WTC11 (cell line): ENCODE measurements at regions not wholly inside any gene's neighbourhood (a gene's known extent, or its start where the extent isn't known, plus 50 kb on each side); places are given as distances from the start of the nearest gene placed in this dataset.

Experiments
- ATAC-seq: fragments of 200-7000 bp; cut with Tn5 transposase; 2 replicates; pipeline ENCODE4 v1.10.0; 2021; ENCODE audit warnings: mild to moderate bottlenecking, moderate library complexity
- CTCF ChIA-PET: fragments of 300-600 bp; sonication (Branson Sonifier 250); formaldehyde crosslinking; loops from one replicate; lab custom pipeline; 2021; ENCODE audit warnings: antibody characterized with exemption; lab: Charles Lee
- POLR2A ChIA-PET: fragments of 350-600 bp; sonication (Branson Sonifier 250); formaldehyde crosslinking; loops from one replicate; lab custom pipeline; 2021; ENCODE audit warnings: antibody characterized with exemption; lab: Charles Lee
- DNase-seq: peaks from one replicate; pipeline ENCODE4 v3.0.0; 2021; ENCODE audit warnings: low spot score
- H3K27ac Mint-ChIP-seq: 2 replicates; pipeline ENCODE4 v1.8.0; 2021; ENCODE audit warnings: mixed read lengths
- H3K27me3 Mint-ChIP-seq: 2 replicates; pipeline ENCODE4 v1.8.0; 2021; ENCODE audit warnings: low read depth, mild to moderate bottlenecking, moderate library complexity, mixed read lengths
- H3K36me3 Mint-ChIP-seq: 2 replicates; pipeline ENCODE4 v1.8.0; 2021; ENCODE audit warnings: mixed read lengths
- H3K4me1 Mint-ChIP-seq: 2 replicates; pipeline ENCODE4 v1.8.0; 2022; ENCODE audit warnings: mixed read lengths
- H3K4me3 Mint-ChIP-seq: 2 replicates; pipeline ENCODE4 v1.8.0; 2021; ENCODE audit warnings: mild to moderate bottlenecking, moderate library complexity, mixed read lengths
- H3K9me3 Mint-ChIP-seq: 2 replicates; pipeline ENCODE4 v1.8.0; 2021; ENCODE audit warnings: mixed read lengths
- GTF2I ChIP-seq: fragments of 250-450 bp; sonication (Bioruptor Pico); conservative IDR thresholded peaks from 2 replicates; pipeline ENCODE4 v1.4.0; 2021; ENCODE audit warnings: mild to moderate bottlenecking
- NFYB ChIP-seq: sonication (generic); formaldehyde crosslinking; conservative IDR thresholded peaks from 2 replicates; pipeline ENCODE4 v1.8.0; 2022; ENCODE audit warnings: low read depth, missing genetic modification reagents
- OVOL2 ChIP-seq: fragments of 250-450 bp; sonication (Bioruptor Pico); IDR thresholded peaks from 2 replicates; pipeline ENCODE4 v1.9.0; 2021; ENCODE audit warnings: mild to moderate bottlenecking, borderline replicate concordance
- PRRX2 ChIP-seq: fragments of 250-450 bp; sonication (Bioruptor Pico); IDR thresholded peaks from 2 replicates; pipeline ENCODE4 v1.8.0; 2021; ENCODE audit warnings: mild to moderate bottlenecking
- SMAD4 ChIP-seq: sonication (generic); formaldehyde crosslinking; IDR thresholded peaks from 2 replicates; pipeline ENCODE4 v1.8.0; 2022; ENCODE audit warnings: mild to moderate bottlenecking, missing genetic modification reagents
- ZBTB21 ChIP-seq: sonication (generic); formaldehyde crosslinking; IDR thresholded peaks from 2 replicates; pipeline ENCODE4 v1.8.1; 2023; ENCODE audit warnings: mild to moderate bottlenecking, missing genetic modification reagents, borderline replicate concordance
- ZNF219 ChIP-seq: sonication (generic); formaldehyde crosslinking; IDR thresholded peaks from 2 replicates; pipeline ENCODE4 v1.8.0; 2023; ENCODE audit warnings: missing genetic modification reagents, mild to moderate bottlenecking, borderline replicate concordance
- ZNF317 ChIP-seq: sonication (generic); formaldehyde crosslinking; IDR thresholded peaks from 2 replicates; pipeline ENCODE4 v1.8.1; 2023; ENCODE audit warnings: low read depth, mild to moderate bottlenecking, moderate library complexity, missing genetic modification reagents, borderline replicate concordance
- ZNF396 ChIP-seq: fragments of 250-450 bp; sonication (Bioruptor Pico); IDR thresholded peaks from 2 replicates; pipeline ENCODE4 v1.8.0; 2021; ENCODE audit warnings: mild to moderate bottlenecking, moderate library complexity, borderline replicate concordance
- ZNF423 ChIP-seq: fragments of 250-450 bp; sonication (Bioruptor Pico); IDR thresholded peaks from 2 replicates; pipeline ENCODE4 v2.1.2; 2022; ENCODE audit warnings: mild to moderate bottlenecking, moderate library complexity
- TF ChIP-seq, protein P1 (sequence below): sonication (generic); formaldehyde crosslinking; IDR thresholded peaks from 2 replicates; pipeline ENCODE4 v1.8.0; 2023; ENCODE audit warnings: missing genetic modification reagents, mild to moderate bottlenecking, borderline replicate concordance
- TF ChIP-seq, protein P2 (sequence below): sonication (generic); formaldehyde crosslinking; IDR thresholded peaks from 2 replicates; pipeline ENCODE4 v1.8.1; 2023; ENCODE audit warnings: mild to moderate bottlenecking, moderate library complexity, missing genetic modification reagents
- TF ChIP-seq, protein P3 (sequence below): fragments of 250-450 bp; sonication (Bioruptor Pico); IDR thresholded peaks from 2 replicates; pipeline ENCODE4 v1.8.0; 2021; ENCODE audit warnings: mild to moderate bottlenecking
- TF ChIP-seq, protein P4 (sequence below): sonication (generic); formaldehyde crosslinking; IDR thresholded peaks from 2 replicates; pipeline ENCODE4 v1.8.0; 2022; ENCODE audit warnings: mild to moderate bottlenecking, missing genetic modification reagents
- TF ChIP-seq, protein P5 (sequence below): sonication (generic); formaldehyde crosslinking; conservative IDR thresholded peaks from 2 replicates; pipeline ENCODE4 v1.8.1; 2023; ENCODE audit warnings: mild to moderate bottlenecking, low read depth, missing genetic modification reagents, moderate library complexity

DNA sequence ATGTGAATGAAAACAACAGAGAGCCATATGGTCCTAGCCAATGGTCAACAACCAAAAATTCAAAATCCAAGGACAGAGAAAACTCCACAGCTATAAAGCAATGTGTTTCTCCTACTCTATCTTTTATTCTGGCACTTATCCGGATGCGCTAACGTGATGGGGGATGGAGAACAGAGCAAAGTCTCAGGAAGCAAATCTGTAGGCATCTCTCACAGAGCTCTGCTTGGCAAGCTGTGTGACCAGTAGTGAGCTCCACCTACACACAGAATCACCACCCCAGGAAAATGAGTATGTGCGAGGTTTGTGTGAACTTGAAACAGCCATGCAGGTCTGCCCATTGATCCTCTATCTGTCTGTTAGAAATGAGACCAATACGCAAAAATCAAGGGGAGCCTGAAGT lies 584.3 kb downstream of the BCL11A start:
- ChIA-PET POLR2A (no interaction called here), CTCF (no interaction called here)
- H3K27me3 Mint-ChIP-seq: no peaks in the 10 kb centered on the region
- DNase-seq: no peak
- no peaks in the 10 kb centered on the region for H3K36me3 Mint-ChIP-seq
- ATAC-seq: no peak
- H3K4me3 Mint-ChIP-seq: no peak overlapping the region
- no peak overlapping the region for H3K27ac Mint-ChIP-seq
- H3K4me1 Mint-ChIP-seq: no peaks in the 10 kb centered on the region
- no peak for TF ChIP-seq OVOL2 (CRISPR knock-in tag)
- no peak for TF ChIP-seq ZNF423 (CRISPR knock-in tag)
- TF ChIP-seq, protein P1, sequence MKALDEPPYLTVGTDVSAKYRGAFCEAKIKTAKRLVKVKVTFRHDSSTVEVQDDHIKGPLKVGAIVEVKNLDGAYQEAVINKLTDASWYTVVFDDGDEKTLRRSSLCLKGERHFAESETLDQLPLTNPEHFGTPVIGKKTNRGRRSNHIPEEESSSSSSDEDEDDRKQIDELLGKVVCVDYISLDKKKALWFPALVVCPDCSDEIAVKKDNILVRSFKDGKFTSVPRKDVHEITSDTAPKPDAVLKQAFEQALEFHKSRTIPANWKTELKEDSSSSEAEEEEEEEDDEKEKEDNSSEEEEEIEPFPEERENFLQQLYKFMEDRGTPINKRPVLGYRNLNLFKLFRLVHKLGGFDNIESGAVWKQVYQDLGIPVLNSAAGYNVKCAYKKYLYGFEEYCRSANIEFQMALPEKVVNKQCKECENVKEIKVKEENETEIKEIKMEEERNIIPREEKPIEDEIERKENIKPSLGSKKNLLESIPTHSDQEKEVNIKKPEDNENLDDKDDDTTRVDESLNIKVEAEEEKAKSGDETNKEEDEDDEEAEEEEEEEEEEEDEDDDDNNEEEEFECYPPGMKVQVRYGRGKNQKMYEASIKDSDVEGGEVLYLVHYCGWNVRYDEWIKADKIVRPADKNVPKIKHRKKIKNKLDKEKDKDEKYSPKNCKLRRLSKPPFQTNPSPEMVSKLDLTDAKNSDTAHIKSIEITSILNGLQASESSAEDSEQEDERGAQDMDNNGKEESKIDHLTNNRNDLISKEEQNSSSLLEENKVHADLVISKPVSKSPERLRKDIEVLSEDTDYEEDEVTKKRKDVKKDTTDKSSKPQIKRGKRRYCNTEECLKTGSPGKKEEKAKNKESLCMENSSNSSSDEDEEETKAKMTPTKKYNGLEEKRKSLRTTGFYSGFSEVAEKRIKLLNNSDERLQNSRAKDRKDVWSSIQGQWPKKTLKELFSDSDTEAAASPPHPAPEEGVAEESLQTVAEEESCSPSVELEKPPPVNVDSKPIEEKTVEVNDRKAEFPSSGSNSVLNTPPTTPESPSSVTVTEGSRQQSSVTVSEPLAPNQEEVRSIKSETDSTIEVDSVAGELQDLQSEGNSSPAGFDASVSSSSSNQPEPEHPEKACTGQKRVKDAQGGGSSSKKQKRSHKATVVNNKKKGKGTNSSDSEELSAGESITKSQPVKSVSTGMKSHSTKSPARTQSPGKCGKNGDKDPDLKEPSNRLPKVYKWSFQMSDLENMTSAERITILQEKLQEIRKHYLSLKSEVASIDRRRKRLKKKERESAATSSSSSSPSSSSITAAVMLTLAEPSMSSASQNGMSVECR (CRISPR knock-in tag): no peak
- TF ChIP-seq PRRX2 (CRISPR knock-in tag): no peak
- TF ChIP-seq, protein P2, sequence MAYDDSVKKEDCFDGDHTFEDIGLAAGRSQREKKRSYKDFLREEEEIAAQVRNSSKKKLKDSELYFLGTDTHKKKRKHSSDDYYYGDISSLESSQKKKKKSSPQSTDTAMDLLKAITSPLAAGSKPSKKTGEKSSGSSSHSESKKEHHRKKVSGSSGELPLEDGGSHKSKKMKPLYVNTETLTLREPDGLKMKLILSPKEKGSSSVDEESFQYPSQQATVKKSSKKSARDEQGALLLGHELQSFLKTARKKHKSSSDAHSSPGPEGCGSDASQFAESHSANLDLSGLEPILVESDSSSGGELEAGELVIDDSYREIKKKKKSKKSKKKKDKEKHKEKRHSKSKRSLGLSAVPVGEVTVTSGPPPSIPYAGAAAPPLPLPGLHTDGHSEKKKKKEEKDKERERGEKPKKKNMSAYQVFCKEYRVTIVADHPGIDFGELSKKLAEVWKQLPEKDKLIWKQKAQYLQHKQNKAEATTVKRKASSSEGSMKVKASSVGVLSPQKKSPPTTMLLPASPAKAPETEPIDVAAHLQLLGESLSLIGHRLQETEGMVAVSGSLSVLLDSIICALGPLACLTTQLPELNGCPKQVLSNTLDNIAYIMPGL (CRISPR knock-in tag): no peak
- TF ChIP-seq, protein P3, sequence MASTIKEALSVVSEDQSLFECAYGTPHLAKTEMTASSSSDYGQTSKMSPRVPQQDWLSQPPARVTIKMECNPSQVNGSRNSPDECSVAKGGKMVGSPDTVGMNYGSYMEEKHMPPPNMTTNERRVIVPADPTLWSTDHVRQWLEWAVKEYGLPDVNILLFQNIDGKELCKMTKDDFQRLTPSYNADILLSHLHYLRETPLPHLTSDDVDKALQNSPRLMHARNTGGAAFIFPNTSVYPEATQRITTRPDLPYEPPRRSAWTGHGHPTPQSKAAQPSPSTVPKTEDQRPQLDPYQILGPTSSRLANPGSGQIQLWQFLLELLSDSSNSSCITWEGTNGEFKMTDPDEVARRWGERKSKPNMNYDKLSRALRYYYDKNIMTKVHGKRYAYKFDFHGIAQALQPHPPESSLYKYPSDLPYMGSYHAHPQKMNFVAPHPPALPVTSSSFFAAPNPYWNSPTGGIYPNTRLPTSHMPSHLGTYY (CRISPR knock-in tag): no peak
- no peak for TF ChIP-seq SMAD4
- TF ChIP-seq GTF2I: no peak
- TF ChIP-seq ZNF396 (CRISPR knock-in tag): no peak
- TF ChIP-seq, protein P4, sequence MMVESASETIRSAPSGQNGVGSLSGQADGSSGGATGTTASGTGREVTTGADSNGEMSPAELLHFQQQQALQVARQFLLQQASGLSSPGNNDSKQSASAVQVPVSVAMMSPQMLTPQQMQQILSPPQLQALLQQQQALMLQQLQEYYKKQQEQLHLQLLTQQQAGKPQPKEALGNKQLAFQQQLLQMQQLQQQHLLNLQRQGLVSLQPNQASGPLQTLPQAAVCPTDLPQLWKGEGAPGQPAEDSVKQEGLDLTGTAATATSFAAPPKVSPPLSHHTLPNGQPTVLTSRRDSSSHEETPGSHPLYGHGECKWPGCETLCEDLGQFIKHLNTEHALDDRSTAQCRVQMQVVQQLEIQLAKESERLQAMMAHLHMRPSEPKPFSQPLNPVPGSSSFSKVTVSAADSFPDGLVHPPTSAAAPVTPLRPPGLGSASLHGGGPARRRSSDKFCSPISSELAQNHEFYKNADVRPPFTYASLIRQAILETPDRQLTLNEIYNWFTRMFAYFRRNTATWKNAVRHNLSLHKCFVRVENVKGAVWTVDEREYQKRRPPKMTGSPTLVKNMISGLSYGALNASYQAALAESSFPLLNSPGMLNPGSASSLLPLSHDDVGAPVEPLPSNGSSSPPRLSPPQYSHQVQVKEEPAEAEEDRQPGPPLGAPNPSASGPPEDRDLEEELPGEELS (CRISPR knock-in tag): no peak
- TF ChIP-seq ZBTB21 (CRISPR knock-in tag): no peak
- TF ChIP-seq NFYB (CRISPR knock-in tag): no peak
- TF ChIP-seq ZNF219 (CRISPR knock-in tag): no peak
- TF ChIP-seq, protein P5, sequence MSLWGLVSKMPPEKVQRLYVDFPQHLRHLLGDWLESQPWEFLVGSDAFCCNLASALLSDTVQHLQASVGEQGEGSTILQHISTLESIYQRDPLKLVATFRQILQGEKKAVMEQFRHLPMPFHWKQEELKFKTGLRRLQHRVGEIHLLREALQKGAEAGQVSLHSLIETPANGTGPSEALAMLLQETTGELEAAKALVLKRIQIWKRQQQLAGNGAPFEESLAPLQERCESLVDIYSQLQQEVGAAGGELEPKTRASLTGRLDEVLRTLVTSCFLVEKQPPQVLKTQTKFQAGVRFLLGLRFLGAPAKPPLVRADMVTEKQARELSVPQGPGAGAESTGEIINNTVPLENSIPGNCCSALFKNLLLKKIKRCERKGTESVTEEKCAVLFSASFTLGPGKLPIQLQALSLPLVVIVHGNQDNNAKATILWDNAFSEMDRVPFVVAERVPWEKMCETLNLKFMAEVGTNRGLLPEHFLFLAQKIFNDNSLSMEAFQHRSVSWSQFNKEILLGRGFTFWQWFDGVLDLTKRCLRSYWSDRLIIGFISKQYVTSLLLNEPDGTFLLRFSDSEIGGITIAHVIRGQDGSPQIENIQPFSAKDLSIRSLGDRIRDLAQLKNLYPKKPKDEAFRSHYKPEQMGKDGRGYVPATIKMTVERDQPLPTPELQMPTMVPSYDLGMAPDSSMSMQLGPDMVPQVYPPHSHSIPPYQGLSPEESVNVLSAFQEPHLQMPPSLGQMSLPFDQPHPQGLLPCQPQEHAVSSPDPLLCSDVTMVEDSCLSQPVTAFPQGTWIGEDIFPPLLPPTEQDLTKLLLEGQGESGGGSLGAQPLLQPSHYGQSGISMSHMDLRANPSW: no peak
- no peak for TF ChIP-seq ZNF317
- H3K9me3 Mint-ChIP-seq: no peaks in the 10 kb centered on the region
